ENCODE measurements at regions not wholly inside any gene's neighbourhood (a gene's known extent, or its start where the extent isn't known, plus 50 kb on each side); places are given as distances from the start of the nearest gene placed in this dataset.

- no peak for DNase-seq
Observed at GRCh38 chr5:74074111-74074510, 448.1 kb downstream of the ARHGEF28 start.

- no peak for DNase-seq
Observed at GRCh38 chr5:74073257-74073656, 447.3 kb downstream of the ARHGEF28 start.

- no peak for DNase-seq
Observed at GRCh38 chr5:74072646-74073045, 446.6 kb downstream of the ARHGEF28 start.

- no peak for DNase-seq
Observed at GRCh38 chr5:74070766-74071165, 444.8 kb downstream of the ARHGEF28 start.

GRCh38 chr5:74069741-74070140 lies 443.7 kb downstream of the ARHGEF28 start:
- no peak for DNase-seq

GRCh38 chr5:74067748-74068541 lies 441.9 kb downstream of the ARHGEF28 start:
- no peak for DNase-seq

GRCh38 chr5:74064911-74065310 lies 438.9 kb downstream of the ARHGEF28 start:
- DNase-seq, result no peak

GRCh38 chr5:74064225-74064624 lies 438.2 kb downstream of the ARHGEF28 start:
- no peak for DNase-seq

- no peak for DNase-seq
Observed at GRCh38 chr5:74063821-74064220, 437.8 kb downstream of the ARHGEF28 start.

- DNase-seq, result no peak
Observed at GRCh38 chr5:74063346-74063745, 437.4 kb downstream of the ARHGEF28 start.

- DNase-seq, result no peak
Observed at GRCh38 chr5:74061292-74061691, 435.3 kb downstream of the ARHGEF28 start.

GRCh38 chr5:74059706-74060105 lies 433.7 kb downstream of the ARHGEF28 start:
- no peak for DNase-seq

- no peak for DNase-seq
Observed at GRCh38 chr5:74056789-74057164, 430.8 kb downstream of the ARHGEF28 start.

GRCh38 chr5:74056107-74056788 lies 430.3 kb downstream of the ARHGEF28 start:
- DNase-seq, result no peak

GRCh38 chr5:74055486-74056106 lies 429.6 kb downstream of the ARHGEF28 start:
- DNase-seq, result no peak

- no peak for DNase-seq
Observed at GRCh38 chr5:74054641-74055421, 428.8 kb downstream of the ARHGEF28 start.

GRCh38 chr5:74054139-74054538 lies 428.1 kb downstream of the ARHGEF28 start:
- DNase-seq, result no peak

GRCh38 chr5:74052441-74053221 lies 426.6 kb downstream of the ARHGEF28 start:
- no peak for DNase-seq

- no peak for DNase-seq
Observed at GRCh38 chr5:74051076-74051475, 425.1 kb downstream of the ARHGEF28 start.

- no peak for DNase-seq
Observed at GRCh38 chr5:74044936-74045335, 418.9 kb downstream of the ARHGEF28 start.

- DNase-seq, result no peak
Observed at GRCh38 chr5:74042959-74043358, 417.0 kb downstream of the ARHGEF28 start.

GRCh38 chr5:74042559-74042958 lies 416.6 kb downstream of the ARHGEF28 start:
- no peak for DNase-seq
